ENCODE measurements at regions not wholly inside any gene's neighbourhood (a gene's known extent, or its start where the extent isn't known, plus 50 kb on each side); places are given as distances from the start of the nearest gene placed in this dataset. TPM values are rescaled to one million over a fixed set of nuclear protein-coding genes. Genes with fewer than 3 reads are reported as not detected.
"Not testable (repeated sequence)": the region's sequence is repeated elsewhere in the genome, so short reads cannot be mapped to it uniquely, and the experiment has no call there.

DNA sequence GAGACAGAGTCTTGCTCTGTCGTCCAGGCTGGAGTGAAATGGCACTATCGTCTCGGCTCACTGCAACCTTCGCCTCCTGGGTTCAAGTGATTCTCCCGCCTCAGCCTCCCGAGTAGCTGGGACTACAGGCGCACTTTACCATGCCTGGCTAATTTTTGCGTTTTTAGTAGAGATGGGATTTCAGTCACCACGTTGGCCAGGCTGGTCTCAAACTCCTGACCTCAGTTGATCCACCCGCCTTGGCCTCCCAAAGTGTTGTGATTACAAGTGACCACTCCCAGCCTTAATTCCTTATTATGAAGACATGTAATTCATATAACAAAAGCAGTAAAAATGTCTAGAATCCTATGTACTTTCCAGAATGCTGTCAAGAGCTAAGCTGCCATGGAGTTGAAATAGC, 434.5 kb upstream of the ZNG1F start:
- not testable (repeated sequence) for DNase-seq (ENCODE audit: low spot score)

DNA sequence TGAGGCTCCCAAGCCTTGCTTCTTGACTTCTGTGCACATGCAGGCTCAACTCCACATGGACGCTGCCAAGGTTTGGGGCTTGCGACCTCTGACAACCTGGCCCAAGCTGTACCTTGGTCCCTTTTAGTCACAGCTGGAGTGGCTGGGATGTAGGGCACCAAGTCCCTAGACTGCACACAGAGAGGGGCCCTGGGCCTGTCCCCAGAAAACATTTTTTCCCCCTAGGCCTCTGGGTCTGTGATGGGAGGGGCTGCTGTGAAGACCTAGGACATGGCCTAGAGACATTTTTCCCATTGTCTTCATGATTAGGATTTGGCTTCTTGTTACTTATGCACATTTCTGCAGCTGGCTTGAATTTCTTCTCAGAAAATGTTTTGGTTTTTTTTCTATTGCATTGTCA, 430.1 kb upstream of the ZNG1F start:
- not testable (repeated sequence) for DNase-seq (ENCODE audit: low spot score)

DNA sequence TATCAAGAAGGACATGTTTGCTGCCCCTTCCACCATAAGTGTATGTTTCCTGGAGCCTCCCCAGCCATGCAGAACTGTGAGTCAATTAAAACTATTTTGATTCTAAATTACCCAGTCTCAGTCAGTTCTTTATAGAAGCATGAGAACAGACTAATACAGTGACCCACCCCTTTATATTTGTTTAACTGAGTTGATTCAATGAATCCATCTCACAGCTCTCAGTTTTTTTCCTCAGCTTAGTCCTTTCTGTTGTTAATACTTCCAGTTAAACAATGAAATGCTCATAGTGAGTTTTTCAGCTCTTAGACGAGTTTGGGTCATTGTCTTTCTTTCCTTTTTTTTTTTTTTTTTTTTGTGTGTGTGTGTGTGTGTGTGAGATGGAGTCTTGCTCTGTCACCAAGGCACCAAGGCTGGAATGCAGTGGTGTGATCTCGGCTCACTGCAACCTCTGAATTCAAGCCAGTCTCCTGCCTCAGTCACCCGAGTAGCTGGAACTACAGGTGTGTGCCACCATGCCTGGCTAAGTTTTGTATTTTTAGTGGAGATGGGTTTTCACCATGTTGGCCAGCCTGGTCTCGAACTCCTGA, 417.9 kb upstream of the ZNG1F start:
- not testable (repeated sequence) for DNase-seq (ENCODE audit: low spot score)

DNA sequence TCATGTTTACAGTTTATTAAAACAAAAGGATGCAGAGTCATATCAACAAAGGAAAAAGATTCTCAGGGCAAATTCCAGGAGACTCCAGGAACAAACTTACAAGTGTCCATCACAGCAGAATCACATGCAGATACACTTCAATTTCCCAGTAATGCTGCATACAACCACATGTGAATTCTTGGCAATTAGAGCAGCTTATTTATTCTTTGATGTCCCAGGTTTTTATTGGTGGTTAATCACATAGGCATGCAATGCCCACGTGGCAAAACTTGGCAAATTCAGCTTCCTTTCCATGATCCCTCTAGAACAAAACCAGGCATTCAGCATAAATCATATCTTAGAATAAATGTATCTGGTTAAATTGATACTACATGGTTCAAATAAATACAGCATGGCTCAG, 376.5 kb upstream of the ZNG1F start:
- DNase-seq (ENCODE audit: low spot score) = not testable (repeated sequence)

Small RNA genes in the stretch of these regions (small RNA-seq; reads per million reads assigned to genes)
- not detected for gene AL591926.1
- not detected for gene AL591926.4
- not detected for gene AL591926.5
- not detected for gene AL591926.6
- not detected for gene AL591926.8
- not detected for gene AL591926.9
- gene RF00019 = not detected
- 0.65 reads per million for gene RF00156
- gene RN7SL565P = not detected
